Osteocyte (in vitro differentiated cells): ENCODE measurements at regions not wholly inside any gene's neighbourhood (a gene's known extent, or its start where the extent isn't known, plus 50 kb on each side); places are given as distances from the start of the nearest gene placed in this dataset.

Source experiments
- DNase-seq: peaks from one replicate; pipeline ENCODE4 v3.0.0; 2021; ENCODE audit warnings: mixed read lengths; ENCODE audit not compliant: unreplicated experiment; ENCODE audit errors: extremely low spot score
- H3K27ac Mint-ChIP-seq: one replicate; pipeline ENCODE4 v1.8.0; 2021; ENCODE audit warnings: mild to moderate bottlenecking, mixed read lengths; ENCODE audit not compliant: unreplicated experiment
- H3K27me3 Mint-ChIP-seq: one replicate; pipeline ENCODE4 v1.8.0; 2021; ENCODE audit warnings: mixed read lengths; ENCODE audit not compliant: unreplicated experiment
- H3K36me3 Mint-ChIP-seq: one replicate; pipeline ENCODE4 v1.8.0; 2021; ENCODE audit warnings: mixed read lengths; ENCODE audit not compliant: unreplicated experiment
- H3K4me1 Mint-ChIP-seq: one replicate; pipeline ENCODE4 v1.8.0; 2021; ENCODE audit warnings: mixed read lengths; ENCODE audit not compliant: unreplicated experiment
- H3K4me3 Mint-ChIP-seq: one replicate; pipeline ENCODE4 v1.8.0; 2021; ENCODE audit warnings: mild to moderate bottlenecking, moderate library complexity, mixed read lengths; ENCODE audit not compliant: unreplicated experiment
- H3K9me3 Mint-ChIP-seq: one replicate; pipeline ENCODE4 v1.8.0; 2021; ENCODE audit warnings: mixed read lengths; ENCODE audit not compliant: unreplicated experiment
- CTCF ChIP-seq: fragments of 200-600 bp; sonication (generic); IDR thresholded peaks from 2 replicates; pipeline ENCODE4 v1.5.0; 2021; ENCODE audit warnings: antibody characterized with exemption, mild to moderate bottlenecking, moderate library complexity

DNA sequence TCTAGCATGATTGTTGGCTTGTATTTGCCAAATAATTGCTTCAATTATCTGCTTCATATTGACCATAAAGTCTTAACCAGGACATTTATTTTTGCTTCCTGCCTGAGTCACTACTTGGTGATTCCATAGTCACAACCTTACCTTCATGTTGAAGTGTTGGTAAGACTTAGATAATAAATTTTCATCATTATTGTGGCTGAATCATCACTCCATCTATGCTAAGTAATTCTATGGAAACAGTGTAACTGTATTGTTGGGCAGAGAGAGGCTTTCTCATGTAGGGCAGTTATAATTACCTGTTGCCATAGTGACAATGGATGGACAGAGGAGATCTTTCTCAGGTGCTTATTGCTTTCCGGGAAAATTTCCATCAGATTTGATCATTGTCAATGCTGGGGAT, 330.7 kb upstream of the LRRC3B start:
- no peak for DNase-seq
- TF ChIP-seq CTCF = no peak
- H3K9me3 Mint-ChIP-seq = peaks cover 17% of the 10 kb centered on the region
- H3K36me3 Mint-ChIP-seq = no peaks in the 10 kb centered on the region
- no peaks in the 10 kb centered on the region for H3K4me1 Mint-ChIP-seq
- no peak overlapping the region for H3K27ac Mint-ChIP-seq
- H3K27me3 Mint-ChIP-seq = no peaks in the 10 kb centered on the region
- no peak overlapping the region for H3K4me3 Mint-ChIP-seq

DNA sequence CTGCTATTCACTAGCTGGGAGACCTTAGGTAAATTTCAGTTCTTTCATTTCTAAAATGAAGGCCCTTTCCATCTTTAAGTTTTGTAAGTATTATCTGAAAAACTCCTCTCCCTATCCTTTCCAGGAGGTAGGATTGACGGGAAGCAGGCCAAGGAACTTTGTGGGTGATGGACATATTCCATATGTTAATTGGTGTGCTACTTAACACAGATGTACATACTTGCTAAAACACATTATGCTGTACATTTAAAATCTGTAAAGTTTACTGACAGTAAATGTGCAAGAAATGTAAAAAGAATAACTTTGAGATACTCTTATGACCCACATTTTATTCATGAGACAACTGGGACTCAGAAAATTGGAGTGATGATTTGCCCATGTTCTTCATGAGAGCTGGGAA, 329.8 kb upstream of the LRRC3B start:
- H3K36me3 Mint-ChIP-seq = no peaks in the 10 kb centered on the region
- H3K27me3 Mint-ChIP-seq = no peaks in the 10 kb centered on the region
- no peaks in the 10 kb centered on the region for H3K4me1 Mint-ChIP-seq
- H3K4me3 Mint-ChIP-seq = no peak overlapping the region
- H3K27ac Mint-ChIP-seq = no peak overlapping the region
- no peak for TF ChIP-seq CTCF
- peaks cover 11% of the 10 kb centered on the region for H3K9me3 Mint-ChIP-seq
- no peak for DNase-seq

DNA sequence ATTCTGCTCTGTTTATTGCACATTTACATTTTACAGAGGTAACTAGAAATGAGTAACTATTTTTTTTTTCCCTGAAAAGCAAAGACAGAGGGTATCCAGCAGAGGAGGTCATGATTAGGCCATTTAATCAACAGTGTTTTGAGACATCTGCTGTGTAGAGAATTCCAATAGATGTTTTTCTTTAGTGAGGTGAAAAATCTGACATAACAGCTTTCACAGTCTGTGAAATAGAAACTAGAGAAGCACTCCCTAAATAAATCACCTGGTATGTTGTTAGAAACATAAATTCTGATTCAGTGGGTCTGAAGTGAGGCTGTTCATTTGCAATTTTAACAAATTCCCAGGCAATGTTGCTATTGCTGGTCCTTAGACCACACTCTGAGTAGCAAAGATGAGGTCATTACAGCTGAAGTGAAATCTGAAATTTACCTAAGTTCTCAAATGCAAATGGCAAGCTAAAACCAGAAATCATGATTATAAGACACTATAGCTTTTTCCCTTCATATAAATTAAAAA, 329.2 kb upstream of the LRRC3B start:
- H3K27ac Mint-ChIP-seq = no peak overlapping the region
- no peak overlapping the region for H3K4me3 Mint-ChIP-seq
- H3K9me3 Mint-ChIP-seq = peaks cover 11% of the 10 kb centered on the region
- DNase-seq = no peak
- H3K27me3 Mint-ChIP-seq = no peaks in the 10 kb centered on the region
- H3K36me3 Mint-ChIP-seq = no peaks in the 10 kb centered on the region
- TF ChIP-seq CTCF = no peak
- H3K4me1 Mint-ChIP-seq = no peaks in the 10 kb centered on the region

GRCh38 chr3:26307192-26307591, 315.4 kb upstream of the LRRC3B start:
- H3K4me3 Mint-ChIP-seq = no peak overlapping the region
- no peak overlapping the region for H3K27ac Mint-ChIP-seq
- no peaks in the 10 kb centered on the region for H3K4me1 Mint-ChIP-seq
- no peak for DNase-seq
- H3K9me3 Mint-ChIP-seq = peaks cover 27% of the 10 kb centered on the region
- H3K27me3 Mint-ChIP-seq = no peaks in the 10 kb centered on the region
- no peaks in the 10 kb centered on the region for H3K36me3 Mint-ChIP-seq
- TF ChIP-seq CTCF = no peak

DNA sequence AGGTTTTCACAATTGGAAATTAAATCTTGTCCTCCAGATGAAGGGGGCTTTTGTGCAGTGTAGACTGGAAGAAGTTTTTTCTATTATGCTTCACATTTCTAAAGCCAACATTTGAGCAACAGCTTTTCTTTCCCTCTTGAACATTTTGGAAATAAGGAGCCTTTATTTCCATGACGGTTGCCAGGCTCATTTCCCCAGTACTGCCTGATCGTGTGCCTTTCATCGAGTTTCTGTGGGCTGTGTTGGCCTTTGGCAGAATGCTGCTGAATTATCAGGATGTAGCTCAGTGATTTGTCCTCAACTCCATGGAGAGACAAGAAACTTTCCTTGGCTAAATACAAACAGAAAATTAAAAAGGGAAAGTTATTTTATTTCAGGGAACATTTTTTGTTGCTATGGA, 314.8 kb upstream of the LRRC3B start:
- Mint-ChIP-seq H3K4me3 (no peak overlapping the region), H3K36me3 (no peaks in the 10 kb centered on the region), H3K4me1 (no peaks in the 10 kb centered on the region), H3K27me3 (no peaks in the 10 kb centered on the region), H3K27ac (no peak overlapping the region), H3K9me3 (peaks cover 30% of the 10 kb centered on the region)
- no peak for TF ChIP-seq CTCF
- no peak for DNase-seq
